ENCODE measurements at regions not wholly inside any gene's neighbourhood (a gene's known extent, or its start where the extent isn't known, plus 50 kb on each side); places are given as distances from the start of the nearest gene placed in this dataset.

- TF ChIP-seq, protein P1, sequence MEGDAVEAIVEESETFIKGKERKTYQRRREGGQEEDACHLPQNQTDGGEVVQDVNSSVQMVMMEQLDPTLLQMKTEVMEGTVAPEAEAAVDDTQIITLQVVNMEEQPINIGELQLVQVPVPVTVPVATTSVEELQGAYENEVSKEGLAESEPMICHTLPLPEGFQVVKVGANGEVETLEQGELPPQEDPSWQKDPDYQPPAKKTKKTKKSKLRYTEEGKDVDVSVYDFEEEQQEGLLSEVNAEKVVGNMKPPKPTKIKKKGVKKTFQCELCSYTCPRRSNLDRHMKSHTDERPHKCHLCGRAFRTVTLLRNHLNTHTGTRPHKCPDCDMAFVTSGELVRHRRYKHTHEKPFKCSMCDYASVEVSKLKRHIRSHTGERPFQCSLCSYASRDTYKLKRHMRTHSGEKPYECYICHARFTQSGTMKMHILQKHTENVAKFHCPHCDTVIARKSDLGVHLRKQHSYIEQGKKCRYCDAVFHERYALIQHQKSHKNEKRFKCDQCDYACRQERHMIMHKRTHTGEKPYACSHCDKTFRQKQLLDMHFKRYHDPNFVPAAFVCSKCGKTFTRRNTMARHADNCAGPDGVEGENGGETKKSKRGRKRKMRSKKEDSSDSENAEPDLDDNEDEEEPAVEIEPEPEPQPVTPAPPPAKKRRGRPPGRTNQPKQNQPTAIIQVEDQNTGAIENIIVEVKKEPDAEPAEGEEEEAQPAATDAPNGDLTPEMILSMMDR (IDR thresholded peaks at IDR 0.05; ENCODE audit: low read depth, low read length, poor library complexity, severe bottlenecking), result no peak
- TF ChIP-seq EZH2phosphoT487 (IDR thresholded peaks at IDR 0.05; ENCODE audit: borderline replicate concordance, low read length), result no peak
Observed at GRCh38 chr6:25122001-25122400, 157.2 kb upstream of the CARMIL1 start.

Measured in DOHH2 (cell line).